GM12878 (cell line): ENCODE measurements at regions not wholly inside any gene's neighbourhood (a gene's known extent, or its start where the extent isn't known, plus 50 kb on each side); places are given as distances from the start of the nearest gene placed in this dataset.

Experiments
- ATAC-seq: fragments of 200-7000 bp; cut with Tn5 transposase; 3 replicates; pipeline ENCODE4 v1.9.1; 2020; ENCODE audit warnings: mild to moderate bottlenecking, moderate library complexity
- BruUV-seq: library from RNA; stranded (reverse); fragments of 400-500 nt; replicated peaks from 2 replicates; lab custom pipeline; 2021; lab: Mats Ljungman, UMichigan
- CTCF ChIA-PET: fragments of 300-600 bp; sonication (Branson Sonifier 250); formaldehyde crosslinking; extraction: SDS; loops from one replicate; lab custom pipeline; 2021; ENCODE audit warnings: inconsistent platforms; lab: Yijun Ruan, JAX
- POLR2A ChIA-PET: fragments of 350-600 bp; formaldehyde crosslinking; extraction: SDS; loops from one replicate; lab custom pipeline; 2021; ENCODE audit warnings: inconsistent platforms; lab: Charles Lee
- RAD21 ChIA-PET: fragments of 300-600 bp; sonication (Branson Sonifier 250); formaldehyde crosslinking; loops from one replicate; lab custom pipeline; 2023; ENCODE audit warnings: antibody characterized with exemption; ENCODE audit not compliant: unreplicated experiment; lab: Charles Lee
- SMC1A ChIA-PET: fragments of 300-600 bp; sonication (Branson Sonifier 250); formaldehyde crosslinking; loops from one replicate; lab custom pipeline; 2023; ENCODE audit not compliant: unreplicated experiment, uncharacterized antibody; lab: Charles Lee
- DNase-seq: peaks from one replicate; pipeline ENCODE4 v3.0.0-alpha.2; 2011; ENCODE audit warnings: low read depth, low spot score
- FAIRE-seq: peaks from 3 replicates; lab custom pipeline; 2011; peaks lifted over from hg19 to GRCh38; lab: Jason Lieb, UNC
- H2AFZ ChIP-seq: 2 replicates; pipeline ENCODE4 v1.6.0; 2011; ENCODE audit warnings: low read depth, low read length, control low read depth; ENCODE audit not compliant: control insufficient read depth
- H3K27ac ChIP-seq: 2 replicates; pipeline ENCODE4 v1.5.1; 2011; ENCODE audit warnings: control low read depth; ENCODE audit not compliant: control insufficient read depth, insufficient read depth
- H3K27me3 ChIP-seq, 2 experiments: replicated peaks in 1 of 2; 2 replicates each; pipeline versions ENCODE4 v1.6.0 to v1.6.1; 2011; ENCODE audit warnings: low read length in 1 of 2; ENCODE audit not compliant: control insufficient read depth in 2 of 2, insufficient read depth in 2 of 2
- H3K36me3 ChIP-seq, 2 experiments: 2 replicates each; pipeline ENCODE4 v1.5.1; 2011; ENCODE audit warnings: low read length in 1 of 2; ENCODE audit not compliant: control insufficient read depth in 2 of 2, insufficient read depth in 2 of 2
- H3K4me1 ChIP-seq: 2 replicates; pipeline ENCODE4 v1.6.1; 2011; ENCODE audit warnings: mild to moderate bottlenecking, low read length, moderate library complexity, mixed read lengths; ENCODE audit not compliant: control insufficient read depth, insufficient read depth
- H3K4me2 ChIP-seq: 2 replicates; pipeline ENCODE4 v1.6.0; 2011; ENCODE audit warnings: control low read depth; ENCODE audit not compliant: control insufficient read depth, insufficient read depth
- H3K4me3 ChIP-seq: fragments of 200-600 bp; sonication (generic); 2 replicates; pipeline ENCODE4 v1.5.1; 2016
- H3K79me2 ChIP-seq: 2 replicates; pipeline ENCODE4 v1.6.0; 2011; ENCODE audit warnings: low read length; ENCODE audit not compliant: control insufficient read depth, insufficient read depth
- H3K9ac ChIP-seq: 2 replicates; pipeline ENCODE4 v1.8.0; 2011; ENCODE audit warnings: low read length, control low read depth, mixed read lengths; ENCODE audit not compliant: control insufficient read depth, insufficient read depth
- H3K9me3 ChIP-seq: replicated peaks from 3 replicates; pipeline ENCODE4 v1.5.1; 2011; ENCODE audit warnings: mild to moderate bottlenecking, low read length; ENCODE audit not compliant: control insufficient read depth, insufficient read depth
- H4K20me1 ChIP-seq: 2 replicates; pipeline ENCODE4 v1.6.0; 2011; ENCODE audit not compliant: control insufficient read depth, insufficient read depth
- CBX3 ChIP-seq: fragments of 200-600 bp; sonication (generic); IDR thresholded peaks from 2 replicates; pipeline ENCODE4 v1.6.1; 2016; ENCODE audit warnings: low read depth, borderline replicate concordance
- NR2F1 ChIP-seq: fragments of 450-650 bp; conservative IDR thresholded peaks from 2 replicates; pipeline ENCODE4 v1.6.1; 2017; ENCODE audit warnings: mild to moderate bottlenecking
- REST ChIP-seq: IDR thresholded peaks from 2 replicates; pipeline ENCODE4 v1.6.1; 2012; ENCODE audit warnings: mild to moderate bottlenecking, low read depth, low read length
- WGBS: methylation state at CpG from one replicate; pipeline ENCODE4 v1.1.6; 2016; ENCODE audit warnings: low lambda C conversion rate; ENCODE audit not compliant: insufficient replicate concordance, insufficient coverage; ENCODE audit errors: missing lambda C conversion rate; 5-methylcytosine and 5-hydroxymethylcytosine counted together
- in situ Hi-C: fragments of 300-500 bp; cut with MboI; formaldehyde crosslinking; loops from 9 replicates; pipeline ENCODE4 v1.14.3; 2018; ENCODE audit warnings: mixed read lengths
- intact Hi-C: fragments of 100-400 bp; cut with micrococcal nuclease; formaldehyde crosslinking; loops from one replicate; pipeline ENCODE4 v1.14.2; 2022; ENCODE audit not compliant: unreplicated experiment

- FAIRE-seq (no peak), ATAC-seq (no peak), DNase-seq (no peak)
- no peaks in the 10 kb centered on the region for H3K79me2 ChIP-seq
- CTCF ChIA-PET = no interaction called here
- in situ Hi-C loops (no loop called here), intact Hi-C loops (no loop called here)
- RAD21 ChIA-PET = interaction anchor here (2.6 kb wide), 1 partner anchor 94 kb away, joined by 13 read pairs; the partner anchor contains the start of gene CCR1
- no peak overlapping the region for H3K27ac ChIP-seq
- POLR2A ChIA-PET = interaction anchor here (0.5 to 1.8 kb wide), 2 partner anchors 17 to 193 kb away, joined by 5 to 6 read pairs; no protein-coding TSS in a partner anchor
- H3K36me3 ChIP-seq = no peaks in the 10 kb centered on the region
- H3K9me3 ChIP-seq = peaks cover 9% of the 10 kb centered on the region; the same call in 2 of the 3 replicates
- no peaks in the 10 kb centered on the region for H4K20me1 ChIP-seq
- H2AFZ ChIP-seq = no peak overlapping the region
- H3K4me1 ChIP-seq = peaks cover 19% of the 10 kb centered on the region
- TF ChIP-seq REST (no peak), NR2F1 (no peak), CBX3 (no peak)
- BruUV-seq = no TSS peak
- WGBS = 64% methylated on average over 1 of the region's 1 CpG
- H3K4me2 ChIP-seq = no peak overlapping the region
- SMC1A ChIA-PET = interaction anchor here (1.2 to 1.7 kb wide), 5 partner anchors 8 to 24 kb away, joined by 3 to 6 read pairs (median 5); no protein-coding TSS in a partner anchor
- no peaks in the 10 kb centered on the region for H3K27me3 ChIP-seq
- H3K4me3 ChIP-seq = no peak overlapping the region
- H3K9ac ChIP-seq = no peak overlapping the region
Measured at GRCh38 chr3:46114323-46114988, 87.2 kb upstream of the XCR1 start.
